SU-DHL-6 (cell line): ENCODE measurements at regions not wholly inside any gene's neighbourhood (a gene's known extent, or its start where the extent isn't known, plus 50 kb on each side); places are given as distances from the start of the nearest gene placed in this dataset.

ENCODE experiments used
- H2AFZ ChIP-seq: fragments of 200-600 bp; sonication (generic); 2 replicates; pipeline ENCODE4 v1.6.1; 2014; ENCODE audit warnings: low read depth, mild to moderate bottlenecking, moderate library complexity, mixed read lengths, antibody characterized with exemption, low read length; ENCODE audit not compliant: severe bottlenecking
- H3F3A ChIP-seq: fragments of 200-600 bp; shearing (Covaris generic); 2 replicates; pipeline ENCODE4 v1.6.0; 2016; ENCODE audit warnings: antibody characterized with exemption, mild to moderate bottlenecking; ENCODE audit not compliant: insufficient read depth
- H3K27ac ChIP-seq: fragments of 200-600 bp; sonication (generic); 2 replicates; pipeline ENCODE4 v1.5.1; 2016; ENCODE audit warnings: low read depth, mild to moderate bottlenecking, low read length, moderate library complexity, mixed read lengths
- H3K27me3 ChIP-seq: fragments of 200-600 bp; sonication (generic), shearing (Covaris generic); 2 replicates; pipeline ENCODE4 v1.6.0; 2014; ENCODE audit warnings: mild to moderate bottlenecking, low read length
- H3K36me3 ChIP-seq: fragments of 200-600 bp; sonication (generic); 2 replicates; pipeline ENCODE4 v1.6.1; 2014; ENCODE audit warnings: mild to moderate bottlenecking, low read length, mixed read lengths
- H3K4me2 ChIP-seq: fragments of 300-600, 200-600 bp; shearing (Covaris generic), sonication (generic); 2 replicates; pipeline ENCODE4 v1.6.0; 2014; ENCODE audit warnings: low read length, low read depth, mild to moderate bottlenecking; ENCODE audit not compliant: poor library complexity, severe bottlenecking
- H3K4me3 ChIP-seq: fragments of 200-600 bp; sonication (generic); 2 replicates; pipeline ENCODE4 v1.5.1; 2014; ENCODE audit warnings: antibody characterized with exemption, low read length, mild to moderate bottlenecking, mixed read lengths; ENCODE audit not compliant: insufficient read depth, poor library complexity, severe bottlenecking
- H3K79me2 ChIP-seq: fragments of 200-600 bp; sonication (generic); 2 replicates; pipeline ENCODE4 v1.6.1; 2014; ENCODE audit warnings: mild to moderate bottlenecking, low read length, moderate library complexity; ENCODE audit not compliant: insufficient read depth
- H3K9ac ChIP-seq: fragments of 200-600 bp; sonication (generic); 2 replicates; pipeline ENCODE4 v1.7.0; 2014; ENCODE audit warnings: mild to moderate bottlenecking, low read length
- H3K9me2 ChIP-seq: fragments of 200-600 bp; sonication (generic); replicated peaks from 2 replicates; pipeline ENCODE4 v1.6.1; 2014; ENCODE audit warnings: low read length; ENCODE audit not compliant: insufficient read depth
- H3K9me3 ChIP-seq: fragments of 200-600 bp; sonication (generic); 2 replicates; pipeline ENCODE4 v1.6.1; 2014; ENCODE audit warnings: low read length, mixed read lengths; ENCODE audit not compliant: insufficient read depth
- H4K20me1 ChIP-seq: fragments of 200-600 bp; sonication (generic); 2 replicates; pipeline ENCODE4 v1.6.1; 2014; ENCODE audit warnings: low read depth, mild to moderate bottlenecking, antibody characterized with exemption, low read length, moderate library complexity, mixed read lengths
- EZH2phosphoT487 ChIP-seq: fragments of 200-600 bp; sonication (generic), shearing (Covaris generic); conservative IDR thresholded peaks from 2 replicates; pipeline ENCODE4 v1.6.1; 2018; ENCODE audit warnings: mild to moderate bottlenecking, antibody characterized with exemption, low read length, moderate library complexity, mixed read lengths
- TF ChIP-seq, protein P1 (sequence below): fragments of 200-600 bp; sonication (generic); IDR thresholded peaks from one replicate; pipeline ENCODE4 v1.5.1; 2017; ENCODE audit warnings: antibody characterized with exemption, mild to moderate bottlenecking, low read length, moderate library complexity; ENCODE audit not compliant: insufficient read depth, poor library complexity, severe bottlenecking

DNA sequence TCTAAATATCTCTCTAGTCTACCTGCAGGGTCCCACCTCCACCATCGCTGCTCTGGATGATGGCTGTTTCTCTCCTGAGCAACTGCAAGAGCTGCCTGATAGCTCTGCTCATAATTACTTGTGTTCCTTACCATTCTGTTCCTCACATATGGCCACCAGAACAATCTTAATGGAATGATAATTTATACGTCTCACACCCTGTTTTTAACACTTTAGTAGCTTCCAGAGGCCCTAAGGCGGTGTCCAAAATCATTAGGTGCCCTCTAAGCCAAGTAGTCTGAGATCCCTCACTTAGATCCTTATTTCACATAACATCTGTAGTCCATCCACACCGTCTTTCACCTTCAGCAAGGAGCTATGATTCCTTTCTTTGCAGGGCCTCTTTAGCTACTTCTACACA, 373.3 kb downstream of the GBE1 start:
- TF ChIP-seq EZH2phosphoT487, result no peak
- TF ChIP-seq, protein P1, sequence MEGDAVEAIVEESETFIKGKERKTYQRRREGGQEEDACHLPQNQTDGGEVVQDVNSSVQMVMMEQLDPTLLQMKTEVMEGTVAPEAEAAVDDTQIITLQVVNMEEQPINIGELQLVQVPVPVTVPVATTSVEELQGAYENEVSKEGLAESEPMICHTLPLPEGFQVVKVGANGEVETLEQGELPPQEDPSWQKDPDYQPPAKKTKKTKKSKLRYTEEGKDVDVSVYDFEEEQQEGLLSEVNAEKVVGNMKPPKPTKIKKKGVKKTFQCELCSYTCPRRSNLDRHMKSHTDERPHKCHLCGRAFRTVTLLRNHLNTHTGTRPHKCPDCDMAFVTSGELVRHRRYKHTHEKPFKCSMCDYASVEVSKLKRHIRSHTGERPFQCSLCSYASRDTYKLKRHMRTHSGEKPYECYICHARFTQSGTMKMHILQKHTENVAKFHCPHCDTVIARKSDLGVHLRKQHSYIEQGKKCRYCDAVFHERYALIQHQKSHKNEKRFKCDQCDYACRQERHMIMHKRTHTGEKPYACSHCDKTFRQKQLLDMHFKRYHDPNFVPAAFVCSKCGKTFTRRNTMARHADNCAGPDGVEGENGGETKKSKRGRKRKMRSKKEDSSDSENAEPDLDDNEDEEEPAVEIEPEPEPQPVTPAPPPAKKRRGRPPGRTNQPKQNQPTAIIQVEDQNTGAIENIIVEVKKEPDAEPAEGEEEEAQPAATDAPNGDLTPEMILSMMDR, result no peak
- Histone ChIP-seq H3K36me3 (no peaks in the 10 kb centered on the region), H3K27me3 (no peaks in the 10 kb centered on the region), H3F3A (no peaks in the 10 kb centered on the region), H3K79me2 (no peaks in the 10 kb centered on the region), H3K9me2 (no peaks in the 10 kb centered on the region), H3K4me3 (no peak overlapping the region), H2AFZ (no peak overlapping the region), H3K27ac (no peak overlapping the region), H3K9me3 (no peaks in the 10 kb centered on the region), H3K9ac (no peak overlapping the region), H3K4me2 (no peak overlapping the region), H4K20me1 (no peaks in the 10 kb centered on the region)

- H3K27me3 ChIP-seq, result no peaks in the 10 kb centered on the region
- no peak overlapping the region for H3K27ac ChIP-seq
- no peak overlapping the region for H3K4me3 ChIP-seq
- H3F3A ChIP-seq, result no peaks in the 10 kb centered on the region
- no peaks in the 10 kb centered on the region for H3K36me3 ChIP-seq
- H3K9ac ChIP-seq, result no peak overlapping the region
- no peaks in the 10 kb centered on the region for H3K9me3 ChIP-seq
- no peak overlapping the region for H3K4me2 ChIP-seq
- no peak overlapping the region for H2AFZ ChIP-seq
- no peaks in the 10 kb centered on the region for H3K9me2 ChIP-seq
- TF ChIP-seq EZH2phosphoT487, result no peak
- TF ChIP-seq, protein P1, result no peak
- no peaks in the 10 kb centered on the region for H4K20me1 ChIP-seq
- no peaks in the 10 kb centered on the region for H3K79me2 ChIP-seq
These were observed 379.0 kb downstream of the GBE1 start for GRCh38 chr3:81382470-81382869.

DNA sequence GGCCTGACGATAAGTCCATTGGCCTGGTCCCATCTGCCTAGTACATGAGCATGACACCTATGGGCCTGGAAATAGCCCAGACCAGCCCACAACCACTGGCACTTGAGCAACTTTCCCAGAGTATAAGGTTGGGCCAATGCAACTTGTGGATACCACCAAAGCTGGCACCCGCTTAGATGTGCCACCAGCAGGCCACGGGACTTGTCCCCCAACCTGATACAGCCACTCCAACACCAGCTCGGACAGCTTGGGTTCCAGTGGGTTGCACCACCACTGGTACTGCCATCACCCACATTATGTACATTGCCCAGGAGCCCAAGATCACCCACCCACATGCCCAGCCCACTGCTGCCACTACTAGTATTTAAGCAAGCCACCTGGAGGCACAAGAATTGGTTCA, 381.2 kb downstream of the GBE1 start:
- Histone ChIP-seq H3K9ac (no peak overlapping the region), H3K79me2 (no peaks in the 10 kb centered on the region), H3K4me2 (no peak overlapping the region), H3K27ac (no peak overlapping the region), H3K9me3 (no peaks in the 10 kb centered on the region), H3F3A (no peaks in the 10 kb centered on the region), H2AFZ (no peak overlapping the region), H4K20me1 (no peaks in the 10 kb centered on the region), H3K27me3 (no peaks in the 10 kb centered on the region), H3K4me3 (no peak overlapping the region), H3K9me2 (no peaks in the 10 kb centered on the region), H3K36me3 (no peaks in the 10 kb centered on the region)
- TF ChIP-seq, protein P1, result no peak
- TF ChIP-seq EZH2phosphoT487, result no peak
